Hepatocyte (in vitro differentiated cells): ENCODE measurements at regions not wholly inside any gene's neighbourhood (a gene's known extent, or its start where the extent isn't known, plus 50 kb on each side); places are given as distances from the start of the nearest gene placed in this dataset.

Experiments
- DNase-seq: peaks from one replicate; pipeline ENCODE4 v3.0.0-alpha.2; 2016; ENCODE audit warnings: low spot score
- H2AFZ ChIP-seq: fragments of 200-600 bp; sonication (generic); 2 replicates; pipeline ENCODE4 v1.6.0; 2016; ENCODE audit warnings: antibody characterized with exemption, mild to moderate bottlenecking
- H3K27ac ChIP-seq: fragments of 200-600 bp; sonication (generic); 2 replicates; pipeline ENCODE4 v1.5.1; 2016; ENCODE audit warnings: mild to moderate bottlenecking
- H3K27me3 ChIP-seq: fragments of 200-600 bp; sonication (generic); 2 replicates; pipeline ENCODE4 v1.6.1; 2016
- H3K36me3 ChIP-seq: fragments of 200-600 bp; sonication (generic); replicated peaks from 2 replicates; pipeline ENCODE4 v1.5.1; 2016; ENCODE audit warnings: low read depth; ENCODE audit not compliant: insufficient read depth
- H3K4me1 ChIP-seq: fragments of 200-600 bp; sonication (generic); 2 replicates; pipeline ENCODE4 v1.5.1; 2016; ENCODE audit warnings: mild to moderate bottlenecking, moderate library complexity; ENCODE audit not compliant: insufficient read depth
- H3K4me2 ChIP-seq: fragments of 200-600 bp; sonication (generic); 2 replicates; pipeline ENCODE4 v1.6.0; 2016
- H3K4me3 ChIP-seq: fragments of 200-600 bp; sonication (generic); 2 replicates; pipeline ENCODE4 v1.5.1; 2016; ENCODE audit warnings: mild to moderate bottlenecking
- H3K79me2 ChIP-seq: fragments of 200-600 bp; sonication (generic); 2 replicates; pipeline ENCODE4 v1.6.0; 2017; ENCODE audit warnings: mild to moderate bottlenecking
- H3K9me2 ChIP-seq: fragments of 200-600 bp; sonication (generic); replicated peaks from 2 replicates; pipeline ENCODE4 v1.6.0; 2017; ENCODE audit warnings: mild to moderate bottlenecking; ENCODE audit not compliant: insufficient read depth
- H3K9me3 ChIP-seq: fragments of 200-600 bp; sonication (generic); 2 replicates; pipeline ENCODE4 v1.5.1; 2016; ENCODE audit warnings: low read depth, mild to moderate bottlenecking
- H4K20me1 ChIP-seq: fragments of 200-600 bp; sonication (generic); 2 replicates; pipeline ENCODE4 v1.6.0; 2016; ENCODE audit warnings: mild to moderate bottlenecking; ENCODE audit not compliant: insufficient read depth, poor library complexity, severe bottlenecking
- EZH2 ChIP-seq: fragments of 200-600 bp; sonication (generic); IDR thresholded peaks from 2 replicates; pipeline ENCODE4 v1.6.1; 2016; ENCODE audit warnings: antibody characterized with exemption, mild to moderate bottlenecking, borderline replicate concordance
- EZH2phosphoT487 ChIP-seq: fragments of 200-600 bp; sonication (generic); IDR thresholded peaks from one replicate; pipeline ENCODE4 v1.6.1; 2018; ENCODE audit warnings: antibody characterized with exemption, mild to moderate bottlenecking, low read depth, moderate library complexity; ENCODE audit not compliant: unreplicated experiment, severe bottlenecking
- WGBS: methylation state at CpG from one replicate; pipeline ENCODE4 v1.1.6; 2016; ENCODE audit warnings: low lambda C conversion rate; ENCODE audit errors: missing lambda C conversion rate; 5-methylcytosine and 5-hydroxymethylcytosine counted together
- TF ChIP-seq, protein P1 (sequence below): fragments of 200-600 bp; sonication (generic); IDR thresholded peaks from 2 replicates; pipeline ENCODE4 v1.5.1; 2016; ENCODE audit warnings: antibody characterized with exemption, mild to moderate bottlenecking; ENCODE audit not compliant: poor library complexity

DNA sequence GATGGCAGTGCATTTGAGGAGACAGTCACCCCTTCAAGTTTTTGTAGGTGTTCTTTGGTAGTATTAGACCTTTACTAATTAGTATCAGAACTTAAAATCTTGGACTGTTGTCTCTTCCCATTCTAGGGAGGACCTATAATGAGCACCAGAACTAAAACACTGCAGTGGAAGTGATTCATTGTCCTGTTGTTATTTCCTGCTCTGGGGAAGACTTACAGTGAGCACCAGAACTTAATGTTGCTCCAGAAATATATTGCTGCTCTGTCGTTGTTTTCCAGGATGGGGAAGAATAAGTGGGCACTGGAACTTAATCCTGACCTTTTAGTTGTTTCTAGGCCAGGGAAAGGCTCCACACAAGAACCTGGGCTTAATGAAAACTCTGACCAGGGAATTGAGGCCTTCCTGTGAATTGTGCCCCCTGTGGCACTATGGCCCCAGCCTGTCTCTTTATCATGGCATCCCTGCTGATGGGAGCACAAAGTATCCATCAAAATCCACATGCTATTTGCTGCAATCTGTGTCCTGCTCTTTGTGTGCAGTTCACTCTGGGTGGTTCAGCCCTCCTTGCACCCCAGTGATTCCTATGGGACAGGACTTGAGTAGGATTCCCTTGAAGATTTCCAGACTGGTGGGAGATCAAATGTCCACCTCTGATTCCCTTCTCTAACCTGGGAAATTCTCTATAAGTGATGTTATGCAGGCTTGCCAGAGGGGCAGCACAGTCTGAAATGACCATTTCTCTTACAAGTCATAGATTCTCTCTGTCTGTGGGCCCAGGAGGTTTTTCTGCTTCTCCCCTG, 175.8 kb downstream of the PAWR start:
- TF ChIP-seq EZH2phosphoT487 (no peak), EZH2 (no peak)
- TF ChIP-seq, protein P1, sequence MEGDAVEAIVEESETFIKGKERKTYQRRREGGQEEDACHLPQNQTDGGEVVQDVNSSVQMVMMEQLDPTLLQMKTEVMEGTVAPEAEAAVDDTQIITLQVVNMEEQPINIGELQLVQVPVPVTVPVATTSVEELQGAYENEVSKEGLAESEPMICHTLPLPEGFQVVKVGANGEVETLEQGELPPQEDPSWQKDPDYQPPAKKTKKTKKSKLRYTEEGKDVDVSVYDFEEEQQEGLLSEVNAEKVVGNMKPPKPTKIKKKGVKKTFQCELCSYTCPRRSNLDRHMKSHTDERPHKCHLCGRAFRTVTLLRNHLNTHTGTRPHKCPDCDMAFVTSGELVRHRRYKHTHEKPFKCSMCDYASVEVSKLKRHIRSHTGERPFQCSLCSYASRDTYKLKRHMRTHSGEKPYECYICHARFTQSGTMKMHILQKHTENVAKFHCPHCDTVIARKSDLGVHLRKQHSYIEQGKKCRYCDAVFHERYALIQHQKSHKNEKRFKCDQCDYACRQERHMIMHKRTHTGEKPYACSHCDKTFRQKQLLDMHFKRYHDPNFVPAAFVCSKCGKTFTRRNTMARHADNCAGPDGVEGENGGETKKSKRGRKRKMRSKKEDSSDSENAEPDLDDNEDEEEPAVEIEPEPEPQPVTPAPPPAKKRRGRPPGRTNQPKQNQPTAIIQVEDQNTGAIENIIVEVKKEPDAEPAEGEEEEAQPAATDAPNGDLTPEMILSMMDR: no peak
- Histone ChIP-seq H2AFZ (no peak overlapping the region), H4K20me1 (no peaks in the 10 kb centered on the region), H3K27ac (no peak overlapping the region), H3K36me3 (no peaks in the 10 kb centered on the region), H3K9me3 (no peaks in the 10 kb centered on the region), H3K4me3 (no peak overlapping the region), H3K9me2 (no peaks in the 10 kb centered on the region), H3K27me3 (no peaks in the 10 kb centered on the region), H3K4me1 (no peaks in the 10 kb centered on the region), H3K79me2 (no peaks in the 10 kb centered on the region), H3K4me2 (no peak overlapping the region)
- WGBS: 75% methylated on average over 1 of the region's 1 CpG
- DNase-seq: no peak

GRCh38 chr12:79512068-79512467, 178.7 kb downstream of the PAWR start:
- 84% methylated on average over 6 of the region's 6 CpGs for WGBS
- Histone ChIP-seq H3K27me3 (no peaks in the 10 kb centered on the region), H3K9me3 (no peaks in the 10 kb centered on the region), H3K4me3 (no peak overlapping the region), H3K4me2 (no peak overlapping the region), H3K4me1 (no peaks in the 10 kb centered on the region), H3K36me3 (no peaks in the 10 kb centered on the region), H3K27ac (no peak overlapping the region), H3K9me2 (no peaks in the 10 kb centered on the region), H2AFZ (no peak overlapping the region), H4K20me1 (no peaks in the 10 kb centered on the region), H3K79me2 (no peaks in the 10 kb centered on the region)
- TF ChIP-seq, protein P1: no peak
- TF ChIP-seq EZH2: no peak
- no peak for DNase-seq

- H3K27me3 ChIP-seq: no peaks in the 10 kb centered on the region
- WGBS: 98% methylated on average over 2 of the region's 2 CpGs
Measured at GRCh38 chr12:79508622-79509021, 182.1 kb downstream of the PAWR start.

More at GRCh38 chr12:79508622-79509021, 182.1 kb downstream of the PAWR start:
- no peaks in the 10 kb centered on the region for H3K9me2 ChIP-seq
- H2AFZ ChIP-seq: no peak overlapping the region
- no peaks in the 10 kb centered on the region for H3K9me3 ChIP-seq
- no peak overlapping the region for H3K4me3 ChIP-seq
- TF ChIP-seq, protein P1: no peak
- TF ChIP-seq EZH2phosphoT487 (no peak), EZH2 (no peak)
- H3K27ac ChIP-seq: no peak overlapping the region
- no peaks in the 10 kb centered on the region for H3K4me1 ChIP-seq
- no peaks in the 10 kb centered on the region for H3K36me3 ChIP-seq
- DNase-seq: no peak
- H3K79me2 ChIP-seq: no peaks in the 10 kb centered on the region
- no peak overlapping the region for H3K4me2 ChIP-seq
- H4K20me1 ChIP-seq: no peaks in the 10 kb centered on the region
